Peyer's patch (tissue), 4 donors: ENCODE measurements at regions not wholly inside any gene's neighbourhood (a gene's known extent, or its start where the extent isn't known, plus 50 kb on each side); places are given as distances from the start of the nearest gene placed in this dataset.

Experiments
- DNase-seq, 3 donors: peaks; one replicate each; pipeline ENCODE4 v3.0.0-alpha.2; 2017 to 2019
- H3K27ac ChIP-seq, 4 donors: fragments of 200-600 bp; sonication (generic); one replicate each; pipeline ENCODE4 v1.5.1; 2016 to 2019
- H3K27me3 ChIP-seq, 2 donors: fragments of 200-600 bp; sonication (generic); one replicate each; pipeline ENCODE4 v1.5.1; 2019
- H3K36me3 ChIP-seq, 3 donors: fragments of 200-600 bp; sonication (generic); one replicate each; pipeline ENCODE4 v1.5.1; 2016 to 2019
- H3K4me1 ChIP-seq, 4 donors: fragments of 200-600 bp; sonication (generic); one replicate each; pipeline ENCODE4 v1.5.1; 2016 to 2019
- H3K4me3 ChIP-seq, 4 donors: fragments of 200-600 bp; sonication (generic); 1 replicate in 3 of 4; 2 replicates in 1 of 4; pipeline ENCODE4 v1.5.1; 2016 to 2019; ENCODE audit warnings: mild to moderate bottlenecking in 1 of 4
- H3K9me3 ChIP-seq, 4 donors: fragments of 200-600 bp; sonication (generic); one replicate each; pipeline ENCODE4 v1.5.1; 2016 to 2019; ENCODE audit warnings: mild to moderate bottlenecking in 1 of 4
- CTCF ChIP-seq, 6 experiments: fragments of 450-650 bp in 4 of 6; fragments of 200-600 bp in 2 of 6; sonication (generic) in 1 of 6; IDR thresholded peaks; one replicate each; pipeline ENCODE4 v1.5.1; 2017 to 2019; ENCODE audit warnings: antibody characterized with exemption in 6 of 6, mild to moderate bottlenecking in 3 of 6, moderate library complexity in 1 of 6
- POLR2A ChIP-seq, 2 donors: fragments of 450-650 bp; IDR thresholded peaks; one replicate each; pipeline ENCODE4 v1.5.1; 2017; ENCODE audit warnings: antibody characterized with exemption in 2 of 2, mild to moderate bottlenecking in 2 of 2, moderate library complexity in 2 of 2

- H3K4me1 ChIP-seq = no peaks in the 10 kb centered on the region
- H3K27me3 ChIP-seq = no peaks in the 10 kb centered on the region
- no peak for DNase-seq
- no peak overlapping the region for H3K27ac ChIP-seq
- TF ChIP-seq CTCF (IDR thresholded peaks at IDR 0.05) (no peak), POLR2A (IDR thresholded peaks at IDR 0.05) (no peak)
- H3K9me3 ChIP-seq = no peaks in the 10 kb centered on the region
- H3K4me3 ChIP-seq = no peak overlapping the region
- no peaks in the 10 kb centered on the region for H3K36me3 ChIP-seq
These were observed 307.2 kb downstream of the MTRR start for GRCh38 chr5:8176101-8176693.

GRCh38 chr5:8184455-8185063 lies 315.6 kb downstream of the MTRR start:
- Histone ChIP-seq H3K27ac (no peak overlapping the region), H3K9me3 (no peaks in the 10 kb centered on the region), H3K4me3 (no peak overlapping the region), H3K27me3 (no peaks in the 10 kb centered on the region), H3K4me1 (no peaks in the 10 kb centered on the region), H3K36me3 (no peaks in the 10 kb centered on the region)
- peak in 5 of 6 experiments; percentile 21 to 53 (median 47) for TF ChIP-seq CTCF (IDR thresholded peaks at IDR 0.05)
- no peak for TF ChIP-seq POLR2A (IDR thresholded peaks at IDR 0.05)
- peak in 1 of 3 donors; percentile 62 for DNase-seq

- Histone ChIP-seq H3K4me1 (no peaks in the 10 kb centered on the region), H3K27me3 (no peaks in the 10 kb centered on the region), H3K27ac (no peak overlapping the region), H3K36me3 (no peaks in the 10 kb centered on the region), H3K4me3 (no peak overlapping the region), H3K9me3 (no peaks in the 10 kb centered on the region)
- no peak for DNase-seq
- TF ChIP-seq CTCF (IDR thresholded peaks at IDR 0.05) (no peak), POLR2A (IDR thresholded peaks at IDR 0.05) (no peak)
These were observed 316.9 kb downstream of the MTRR start for GRCh38 chr5:8185852-8186251.

GRCh38 chr5:8188874-8189565 lies 320.1 kb downstream of the MTRR start:
- TF ChIP-seq CTCF (IDR thresholded peaks at IDR 0.05) (no peak), POLR2A (IDR thresholded peaks at IDR 0.05) (no peak)
- H3K36me3 ChIP-seq = no peaks in the 10 kb centered on the region
- H3K9me3 ChIP-seq = no peaks in the 10 kb centered on the region
- no peak overlapping the region for H3K4me3 ChIP-seq
- no peaks in the 10 kb centered on the region for H3K27me3 ChIP-seq
- no peak overlapping the region for H3K27ac ChIP-seq
- no peak for DNase-seq
- no peaks in the 10 kb centered on the region for H3K4me1 ChIP-seq

DNA sequence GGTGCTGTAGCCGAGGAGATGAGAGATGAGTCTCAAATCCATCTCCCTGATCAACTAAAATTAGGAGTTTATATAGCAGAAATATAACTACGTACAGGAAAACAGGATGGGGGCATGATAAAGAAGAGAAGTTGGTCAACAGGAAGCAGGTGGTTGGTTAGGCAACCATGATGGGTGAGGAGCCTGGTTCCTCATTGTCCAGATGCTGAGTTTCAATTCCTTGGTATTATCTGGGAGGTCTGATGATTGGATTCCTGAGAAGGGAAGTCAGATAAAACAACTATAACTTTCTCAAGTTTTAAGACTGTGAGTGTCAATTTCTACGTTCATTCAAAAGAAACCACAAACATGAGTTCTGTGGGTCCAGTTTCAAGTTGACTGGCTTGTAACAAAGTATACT lies 323.9 kb downstream of the MTRR start:
- no peaks in the 10 kb centered on the region for H3K4me1 ChIP-seq
- no peak for TF ChIP-seq POLR2A (IDR thresholded peaks at IDR 0.05)
- TF ChIP-seq CTCF (IDR thresholded peaks at IDR 0.05) = no peak
- no peak overlapping the region for H3K27ac ChIP-seq
- H3K4me3 ChIP-seq = no peak overlapping the region
- no peaks in the 10 kb centered on the region for H3K9me3 ChIP-seq
- no peaks in the 10 kb centered on the region for H3K27me3 ChIP-seq
- DNase-seq = no peak
- H3K36me3 ChIP-seq = no peaks in the 10 kb centered on the region
